PFSK-1 (cell line): ENCODE measurements at regions not wholly inside any gene's neighbourhood (a gene's known extent, or its start where the extent isn't known, plus 50 kb on each side); places are given as distances from the start of the nearest gene placed in this dataset.

ENCODE experiments used
- FOXP2 ChIP-seq: optimal IDR thresholded peaks from 2 replicates; pipeline ENCODE3; 2011; ENCODE audit warnings: borderline replicate concordance, control low read depth, inconsistent platforms; ENCODE audit not compliant: insufficient read depth; ENCODE audit errors: extremely low read length, extremely low read depth
- POLR2AphosphoS5 ChIP-seq: IDR thresholded peaks from 2 replicates; pipeline ENCODE4 v1.6.1; 2012; ENCODE audit warnings: low read depth, mild to moderate bottlenecking, control low read depth, low read length, moderate library complexity
- SIN3A ChIP-seq: IDR thresholded peaks from 2 replicates; pipeline ENCODE4 v1.6.1; 2012; ENCODE audit warnings: mild to moderate bottlenecking, low read length, moderate library complexity, borderline replicate concordance; ENCODE audit not compliant: insufficient read depth
- TAF1 ChIP-seq: IDR thresholded peaks from 2 replicates; pipeline ENCODE4 v1.6.1; 2012; ENCODE audit warnings: low read length, control low read depth, borderline replicate concordance; ENCODE audit not compliant: insufficient read depth
- TF ChIP-seq, protein P1 (sequence below), 2 experiments: IDR thresholded peaks; 2 replicates each; pipeline versions ENCODE4 v1.6.1 to v1.8.0; 2011 to 2012; ENCODE audit warnings: low read depth in 2 of 2, low read length in 2 of 2, control low read depth in 1 of 2, inconsistent platforms in 1 of 2, mild to moderate bottlenecking in 1 of 2, moderate library complexity in 1 of 2; ENCODE audit not compliant: insufficient read depth in 1 of 2

DNA sequence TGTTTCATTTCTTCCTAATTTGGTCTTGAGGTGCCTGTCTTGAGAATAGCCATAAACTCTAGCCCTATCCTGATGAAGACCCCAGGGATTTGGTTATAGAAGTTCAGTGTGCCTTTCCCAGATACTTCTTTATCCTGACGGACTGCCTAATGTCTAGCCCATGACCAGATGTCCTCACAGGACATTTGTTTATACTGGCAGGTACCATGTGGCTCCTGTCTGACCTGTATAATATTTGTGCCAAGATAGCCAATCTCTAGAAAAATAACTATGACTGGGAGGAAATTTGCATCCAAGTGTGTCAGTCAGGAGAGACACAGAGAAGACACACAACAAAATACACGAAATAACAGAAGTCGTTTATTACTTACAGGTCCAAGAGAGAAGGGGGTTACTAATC, 69.2 kb upstream of the MIR17HG start:
- TF ChIP-seq FOXP2, result no peak
- TF ChIP-seq SIN3A, result no peak
- TF ChIP-seq, protein P1, sequence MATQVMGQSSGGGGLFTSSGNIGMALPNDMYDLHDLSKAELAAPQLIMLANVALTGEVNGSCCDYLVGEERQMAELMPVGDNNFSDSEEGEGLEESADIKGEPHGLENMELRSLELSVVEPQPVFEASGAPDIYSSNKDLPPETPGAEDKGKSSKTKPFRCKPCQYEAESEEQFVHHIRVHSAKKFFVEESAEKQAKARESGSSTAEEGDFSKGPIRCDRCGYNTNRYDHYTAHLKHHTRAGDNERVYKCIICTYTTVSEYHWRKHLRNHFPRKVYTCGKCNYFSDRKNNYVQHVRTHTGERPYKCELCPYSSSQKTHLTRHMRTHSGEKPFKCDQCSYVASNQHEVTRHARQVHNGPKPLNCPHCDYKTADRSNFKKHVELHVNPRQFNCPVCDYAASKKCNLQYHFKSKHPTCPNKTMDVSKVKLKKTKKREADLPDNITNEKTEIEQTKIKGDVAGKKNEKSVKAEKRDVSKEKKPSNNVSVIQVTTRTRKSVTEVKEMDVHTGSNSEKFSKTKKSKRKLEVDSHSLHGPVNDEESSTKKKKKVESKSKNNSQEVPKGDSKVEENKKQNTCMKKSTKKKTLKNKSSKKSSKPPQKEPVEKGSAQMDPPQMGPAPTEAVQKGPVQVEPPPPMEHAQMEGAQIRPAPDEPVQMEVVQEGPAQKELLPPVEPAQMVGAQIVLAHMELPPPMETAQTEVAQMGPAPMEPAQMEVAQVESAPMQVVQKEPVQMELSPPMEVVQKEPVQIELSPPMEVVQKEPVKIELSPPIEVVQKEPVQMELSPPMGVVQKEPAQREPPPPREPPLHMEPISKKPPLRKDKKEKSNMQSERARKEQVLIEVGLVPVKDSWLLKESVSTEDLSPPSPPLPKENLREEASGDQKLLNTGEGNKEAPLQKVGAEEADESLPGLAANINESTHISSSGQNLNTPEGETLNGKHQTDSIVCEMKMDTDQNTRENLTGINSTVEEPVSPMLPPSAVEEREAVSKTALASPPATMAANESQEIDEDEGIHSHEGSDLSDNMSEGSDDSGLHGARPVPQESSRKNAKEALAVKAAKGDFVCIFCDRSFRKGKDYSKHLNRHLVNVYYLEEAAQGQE (IDR thresholded peaks at IDR 0.05; ENCODE audit: insufficient read depth in 1 of 2, low read depth in 2 of 2, low read length in 2 of 2), result no peak
- no peak for TF ChIP-seq TAF1
- no peak for TF ChIP-seq POLR2AphosphoS5

DNA sequence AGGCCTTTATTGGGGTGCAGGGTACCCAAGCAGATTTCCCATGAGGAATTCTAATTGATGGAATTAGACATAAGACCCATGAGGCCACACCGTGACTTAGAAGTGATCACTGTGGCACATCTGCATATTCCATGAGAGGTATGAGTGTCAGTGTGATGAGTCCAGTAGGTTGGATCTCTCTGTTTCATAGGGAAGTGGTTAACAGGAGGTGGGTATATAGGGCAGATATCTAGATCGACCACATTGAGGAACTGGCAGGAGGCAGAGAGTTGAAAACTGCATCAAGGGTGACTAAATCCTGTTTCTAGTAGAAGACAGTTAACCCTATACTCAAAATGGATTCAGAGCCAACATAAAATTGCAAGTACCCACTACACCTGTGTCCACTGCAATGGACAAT, 68.6 kb upstream of the MIR17HG start:
- TF ChIP-seq SIN3A (no peak), POLR2AphosphoS5 (no peak), FOXP2 (no peak), TAF1 (no peak)
- TF ChIP-seq, protein P1 (IDR thresholded peaks at IDR 0.05; ENCODE audit: insufficient read depth in 1 of 2, low read depth in 2 of 2, low read length in 2 of 2), result no peak

DNA sequence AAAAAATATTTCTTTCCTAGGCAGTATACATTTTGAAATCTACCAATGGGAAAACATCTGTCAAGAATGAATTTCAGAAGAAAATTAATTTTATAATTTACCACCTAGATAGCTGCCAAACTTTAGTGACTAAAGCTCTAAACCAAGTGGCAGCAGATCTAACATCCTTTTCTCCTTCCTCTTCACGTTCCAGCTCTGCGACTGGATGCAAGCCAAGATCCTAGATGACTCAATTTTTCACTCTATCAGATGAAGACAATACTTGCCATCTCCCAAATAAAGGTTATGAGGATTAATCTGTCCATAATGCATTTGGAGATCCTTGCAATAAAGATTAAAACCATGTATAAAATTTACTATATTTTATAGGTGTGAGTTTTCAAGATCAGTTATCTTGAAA, 66.7 kb upstream of the MIR17HG start:
- no peak for TF ChIP-seq FOXP2
- TF ChIP-seq TAF1, result no peak
- no peak for TF ChIP-seq POLR2AphosphoS5
- TF ChIP-seq, protein P1 (IDR thresholded peaks at IDR 0.05; ENCODE audit: insufficient read depth in 1 of 2, low read depth in 2 of 2, low read length in 2 of 2), result no peak
- no peak for TF ChIP-seq SIN3A

DNA sequence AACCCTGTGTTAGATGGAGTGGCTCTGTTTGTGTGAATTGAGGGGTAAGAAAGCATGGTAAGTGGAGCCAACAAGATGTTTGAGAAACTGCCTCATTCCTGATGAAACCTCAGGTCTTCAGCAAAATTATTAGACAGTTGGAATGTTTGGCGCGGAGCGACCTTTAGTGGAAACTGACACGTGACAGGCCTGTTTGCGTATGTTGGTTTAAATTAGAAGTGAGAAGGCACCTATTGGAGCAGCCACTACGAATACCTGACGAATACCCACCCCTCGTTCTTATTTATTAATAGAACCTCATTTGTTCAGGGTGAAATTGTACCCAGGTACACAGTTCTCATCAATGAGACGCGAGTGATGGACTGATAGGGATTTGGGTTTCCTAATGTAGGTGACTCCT, 63.2 kb upstream of the MIR17HG start:
- TF ChIP-seq, protein P1 (IDR thresholded peaks at IDR 0.05; ENCODE audit: insufficient read depth in 1 of 2, low read depth in 2 of 2, low read length in 2 of 2), result no peak
- TF ChIP-seq POLR2AphosphoS5 (no peak), SIN3A (no peak), FOXP2 (no peak), TAF1 (no peak)

DNA sequence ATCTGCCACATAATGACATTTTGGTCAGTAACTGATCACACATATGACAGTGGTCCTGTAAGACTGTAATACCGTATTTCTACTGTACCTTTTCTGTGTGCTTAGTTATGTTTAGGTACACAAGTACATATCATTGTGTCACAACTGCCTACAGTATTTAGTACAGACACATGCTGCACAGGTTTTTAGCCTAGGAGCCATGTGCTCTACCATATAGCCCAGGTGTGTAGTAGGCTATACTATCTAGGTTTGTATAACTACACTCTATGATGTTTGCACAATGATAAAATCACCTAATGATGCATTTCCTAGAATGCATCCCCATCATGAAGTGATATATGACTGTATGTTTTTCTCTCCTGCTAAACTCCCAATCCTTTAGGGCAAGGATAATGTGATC, 61.2 kb upstream of the MIR17HG start:
- TF ChIP-seq, protein P1 (IDR thresholded peaks at IDR 0.05; ENCODE audit: insufficient read depth in 1 of 2, low read depth in 2 of 2, low read length in 2 of 2), result no peak
- no peak for TF ChIP-seq SIN3A
- TF ChIP-seq TAF1, result no peak
- TF ChIP-seq POLR2AphosphoS5, result no peak
- no peak for TF ChIP-seq FOXP2
